Natural killer cell (primary cell): ENCODE measurements at regions not wholly inside any gene's neighbourhood (a gene's known extent, or its start where the extent isn't known, plus 50 kb on each side); places are given as distances from the start of the nearest gene placed in this dataset.
"Not testable (repeated sequence)": the region's sequence is repeated elsewhere in the genome, so short reads cannot be mapped to it uniquely, and the experiment has no call there.

ENCODE experiments used
- ATAC-seq, 3 donors: fragments of 150-1000 bp in 2 of 3; fragments of 200-7000 bp in 1 of 3; cut with Tn5 transposase; 1 replicate in 1 of 3; 2 replicates in 2 of 3; pipeline ENCODE4 v1.10.0; 2021; ENCODE audit warnings: mild to moderate bottlenecking in 2 of 3, moderate library complexity in 2 of 3
- DNase-seq, 2 donors: peaks; one replicate each; pipeline versions ENCODE4 v3.0.0 to v3.0.0-alpha.2; 2013 to 2021; ENCODE audit warnings: mixed read lengths in 1 of 2
- H3K27ac ChIP-seq: one replicate; pipeline ENCODE4 v1.5.1; 2013; ENCODE audit warnings: mild to moderate bottlenecking, low read length
- H3K27me3 ChIP-seq: one replicate; pipeline ENCODE4 v1.6.1; 2013; ENCODE audit warnings: low read length; ENCODE audit not compliant: control insufficient read depth, insufficient read depth
- H3K36me3 ChIP-seq: one replicate; pipeline ENCODE4 v1.6.1; 2013; ENCODE audit warnings: low read length; ENCODE audit not compliant: control insufficient read depth, insufficient read depth
- H3K4me1 ChIP-seq: one replicate; pipeline ENCODE4 v1.6.1; 2013; ENCODE audit warnings: low read length; ENCODE audit not compliant: control insufficient read depth, insufficient read depth
- H3K4me3 ChIP-seq: one replicate; pipeline ENCODE4 v1.5.1; 2013; ENCODE audit warnings: low read length
- H3K9me3 ChIP-seq: one replicate; pipeline ENCODE4 v1.6.1; 2013; ENCODE audit warnings: low read length; ENCODE audit not compliant: control insufficient read depth, insufficient read depth
- H3K27ac Mint-ChIP-seq, 2 donors: one replicate each; pipeline ENCODE4 v1.8.0; 2022; ENCODE audit warnings: mild to moderate bottlenecking in 2 of 2, mixed read lengths in 2 of 2, moderate library complexity in 1 of 2
- H3K27me3 Mint-ChIP-seq, 2 donors: one replicate each; pipeline ENCODE4 v1.8.0; 2022; ENCODE audit warnings: low read depth in 2 of 2, mixed read lengths in 2 of 2
- H3K36me3 Mint-ChIP-seq: one replicate; pipeline ENCODE4 v1.8.0; 2022; ENCODE audit warnings: mixed read lengths
- H3K4me1 Mint-ChIP-seq, 2 donors: one replicate each; pipeline ENCODE4 v1.8.0; 2022; ENCODE audit warnings: mixed read lengths in 2 of 2
- H3K4me3 Mint-ChIP-seq: one replicate; pipeline ENCODE4 v1.8.0; 2022; ENCODE audit warnings: mild to moderate bottlenecking, moderate library complexity, mixed read lengths
- H3K9me3 Mint-ChIP-seq, 2 donors: one replicate each; pipeline ENCODE4 v1.8.0; 2022; ENCODE audit warnings: mixed read lengths in 2 of 2
- CTCF ChIP-seq: fragments of 200-600 bp; IDR thresholded peaks from one replicate; pipeline ENCODE4 v1.8.0; 2022; ENCODE audit warnings: antibody characterized with exemption
- WGBS: methylation state at CpG from one replicate; pipeline ENCODE4 v1.1.7; 2013; ENCODE audit warnings: missing lambda C conversion rate; ENCODE audit not compliant: insufficient coverage; 5-methylcytosine and 5-hydroxymethylcytosine counted together
- intact Hi-C: fragments of 100-400 bp; cut with micrococcal nuclease; formaldehyde crosslinking; loops from one replicate; pipeline ENCODE4 v1.14.2; 2022

GRCh38 chr3:197410170-197410569 lies 111.8 kb upstream of the DLG1 start:
- H3K4me3 ChIP-seq, H3K4me1 Mint-ChIP-seq, ATAC-seq, DNase-seq, H3K4me3 Mint-ChIP-seq, H3K27ac Mint-ChIP-seq, H3K4me1 ChIP-seq, H3K27ac ChIP-seq, H3K9me3 Mint-ChIP-seq, H3K27me3 ChIP-seq, H3K36me3 ChIP-seq, H3K9me3 ChIP-seq, H3K36me3 Mint-ChIP-seq, intact Hi-C loops: not testable (repeated sequence)
- WGBS, result 96% methylated on average over 11 of the region's 11 CpGs
- H3K27me3 Mint-ChIP-seq, result peaks cover 14 to 27% of the 10 kb centered on the region in 2 donors

- TF ChIP-seq CTCF, result no peak
- no peaks in the 10 kb centered on the region for H3K9me3 Mint-ChIP-seq
- H3K4me3 Mint-ChIP-seq, result no peak overlapping the region
- no peaks in the 10 kb centered on the region for H3K9me3 ChIP-seq
- ATAC-seq (no peak), DNase-seq (no peak)
- no peaks in the 10 kb centered on the region for H3K4me1 ChIP-seq
- WGBS, result 80% methylated on average over 9 of the region's 9 CpGs
- H3K36me3 Mint-ChIP-seq, result no peaks in the 10 kb centered on the region
- no peaks in the 10 kb centered on the region for H3K36me3 ChIP-seq
- no peaks in the 10 kb centered on the region for H3K27me3 ChIP-seq
- H3K4me1 Mint-ChIP-seq, result no peaks in the 10 kb centered on the region
- no peak overlapping the region for H3K27ac Mint-ChIP-seq
- no peak overlapping the region for H3K27ac ChIP-seq
- peaks cover 14 to 27% of the 10 kb centered on the region in 2 donors for H3K27me3 Mint-ChIP-seq
- intact Hi-C loops, result no loop called here
- no peak overlapping the region for H3K4me3 ChIP-seq
Measured at GRCh38 chr3:197408177-197408957, 110.0 kb upstream of the DLG1 start.

GRCh38 chr3:197407526-197407925 lies 109.1 kb upstream of the DLG1 start:
- WGBS, result 100% methylated on average over 3 of the region's 3 CpGs
- intact Hi-C loops, result no loop called here

GRCh38 chr3:197407053-197407452 lies 108.6 kb upstream of the DLG1 start:
- intact Hi-C loops, result no loop called here
- Mint-ChIP-seq H3K4me1 (no peaks in the 10 kb centered on the region), H3K36me3 (no peaks in the 10 kb centered on the region), H3K27me3 (peaks cover 7 to 27% of the 10 kb centered on the region in 2 donors), H3K9me3 (no peaks in the 10 kb centered on the region), H3K4me3 (no peak overlapping the region), H3K27ac (no peak overlapping the region)
- DNase-seq (no peak), ATAC-seq (no peak)
- Histone ChIP-seq H3K27me3 (no peaks in the 10 kb centered on the region), H3K36me3 (no peaks in the 10 kb centered on the region), H3K4me3 (no peak overlapping the region), H3K9me3 (no peaks in the 10 kb centered on the region), H3K27ac (no peak overlapping the region), H3K4me1 (no peaks in the 10 kb centered on the region)
- 90% methylated on average over 15 of the region's 15 CpGs for WGBS
- no peak for TF ChIP-seq CTCF

More at GRCh38 chr3:197407526-197407925, 109.1 kb upstream of the DLG1 start:
- DNase-seq (no peak), ATAC-seq (no peak)
- Mint-ChIP-seq H3K27me3 (peaks cover 7 to 27% of the 10 kb centered on the region in 2 donors), H3K27ac (no peak overlapping the region), H3K9me3 (no peaks in the 10 kb centered on the region), H3K4me1 (no peaks in the 10 kb centered on the region), H3K4me3 (no peak overlapping the region), H3K36me3 (no peaks in the 10 kb centered on the region)
- H3K36me3 ChIP-seq, result no peaks in the 10 kb centered on the region
- H3K27ac ChIP-seq, result no peak overlapping the region
- H3K9me3 ChIP-seq, result no peaks in the 10 kb centered on the region
- no peaks in the 10 kb centered on the region for H3K4me1 ChIP-seq
- no peaks in the 10 kb centered on the region for H3K27me3 ChIP-seq
- TF ChIP-seq CTCF, result no peak
- no peak overlapping the region for H3K4me3 ChIP-seq
